Ascending aorta (tissue), 2 donors: ENCODE measurements at regions not wholly inside any gene's neighbourhood (a gene's known extent, or its start where the extent isn't known, plus 50 kb on each side); places are given as distances from the start of the nearest gene placed in this dataset.

Experiments used
- DNase-seq, 2 donors: peaks; one replicate each; pipeline ENCODE4 v3.0.0-alpha.2; 2019; ENCODE audit warnings: low spot score in 2 of 2
- H3K27ac ChIP-seq, 2 donors: fragments of 200-600 bp; sonication (generic); one replicate each; pipeline ENCODE4 v1.5.1; 2016 to 2017; ENCODE audit warnings: mild to moderate bottlenecking in 1 of 2
- H3K27me3 ChIP-seq: fragments of 200-600 bp; sonication (generic); one replicate; pipeline ENCODE4 v1.5.1; 2017
- H3K36me3 ChIP-seq, 2 donors: fragments of 200-600 bp; sonication (generic); one replicate each; pipeline ENCODE4 v1.5.1; 2016
- H3K4me1 ChIP-seq, 2 donors: fragments of 200-600 bp; sonication (generic); one replicate each; pipeline ENCODE4 v1.5.1; 2016 to 2017; ENCODE audit warnings: mild to moderate bottlenecking in 1 of 2
- H3K4me3 ChIP-seq, 2 donors: fragments of 200-600 bp; sonication (generic); one replicate each; pipeline ENCODE4 v1.5.1; 2016 to 2017; ENCODE audit warnings: mild to moderate bottlenecking in 1 of 2
- H3K9me3 ChIP-seq, 2 donors: fragments of 200-600 bp; sonication (generic); one replicate each; pipeline ENCODE4 v1.5.1; 2016
- CTCF ChIP-seq, 3 experiments: fragments of 200-600 bp in 2 of 3; fragments of 450-650 bp in 1 of 3; sonication (generic) in 2 of 3; IDR thresholded peaks; one replicate each; pipeline ENCODE4 v1.5.1; 2016 to 2019; ENCODE audit warnings: antibody characterized with exemption in 3 of 3, mild to moderate bottlenecking in 1 of 3, moderate library complexity in 1 of 3
- intact Hi-C: fragments of 100-400 bp; cut with DNase I; formaldehyde crosslinking; loops from one replicate; pipeline ENCODE4 v1.15.1; 2023

DNA sequence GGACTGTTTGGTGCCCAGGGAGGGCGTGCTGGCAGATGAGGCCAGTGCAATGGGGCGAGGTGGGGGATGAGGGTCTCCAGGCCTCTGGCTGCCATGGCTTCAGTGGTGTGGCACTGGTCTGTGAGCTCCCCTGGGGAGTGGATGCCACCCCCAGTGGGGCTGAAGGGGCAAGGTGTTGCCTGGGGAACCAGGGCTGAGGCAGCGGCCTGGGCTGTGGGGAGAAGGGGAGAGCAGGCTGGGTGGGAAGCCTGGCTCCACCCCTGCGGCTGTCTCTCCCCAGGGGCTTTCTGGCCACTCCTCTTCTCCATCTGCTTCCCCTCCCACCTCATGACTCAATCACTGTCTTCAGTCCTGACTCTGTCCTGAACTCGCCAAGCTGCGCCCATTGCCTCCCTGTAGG, 88.4 kb upstream of the TLE3 start:
- Histone ChIP-seq H3K36me3 (no peaks in the 10 kb centered on the region), H3K4me3 (no peak overlapping the region), H3K9me3 (no peaks in the 10 kb centered on the region), H3K27me3 (no peaks in the 10 kb centered on the region), H3K4me1 (peaks cover 0 to under 1% of the 10 kb centered on the region in 2 donors), H3K27ac (no peak overlapping the region)
- no peak for DNase-seq
- no peak for TF ChIP-seq CTCF (IDR thresholded peaks at IDR 0.05)
- intact Hi-C loops = no loop called here

DNA sequence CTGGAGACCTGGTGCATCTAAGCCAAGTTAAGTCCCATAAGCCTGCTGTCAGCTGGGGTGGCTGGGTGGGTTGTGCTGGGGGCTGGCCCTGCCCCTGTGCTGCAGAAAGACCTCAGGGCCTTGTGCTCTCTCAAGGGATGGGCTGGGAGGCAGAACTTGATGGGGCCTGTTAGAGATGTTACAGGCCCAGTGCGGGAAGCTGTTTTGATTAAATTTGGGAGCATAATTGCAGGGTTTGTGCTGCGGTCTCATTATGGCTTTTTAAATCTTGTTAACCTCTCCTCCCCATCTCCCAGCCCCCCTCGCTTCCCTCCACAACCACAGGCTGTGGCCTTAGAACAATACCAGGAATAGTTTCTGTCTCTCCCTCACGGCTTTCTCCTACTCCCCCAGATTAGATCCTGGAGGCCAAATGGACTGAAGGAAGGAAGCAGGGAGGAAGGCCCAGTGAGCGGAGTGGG, 87.6 kb upstream of the TLE3 start:
- intact Hi-C loops = no loop called here
- DNase-seq = no peak
- no peak for TF ChIP-seq CTCF (IDR thresholded peaks at IDR 0.05)
- Histone ChIP-seq H3K4me3 (no peak overlapping the region), H3K4me1 (peaks cover 0 to 7% of the 10 kb centered on the region in 2 donors), H3K9me3 (no peaks in the 10 kb centered on the region), H3K27ac (no peak overlapping the region), H3K27me3 (no peaks in the 10 kb centered on the region), H3K36me3 (no peaks in the 10 kb centered on the region)

- H3K9me3 ChIP-seq = no peaks in the 10 kb centered on the region
- H3K27ac ChIP-seq = no peak overlapping the region
- intact Hi-C loops = loop anchor here (5.0 kb wide), 1 partner anchor 86 kb away; the partner anchor contains the start of gene TLE3
- H3K27me3 ChIP-seq = no peaks in the 10 kb centered on the region
- H3K4me1 ChIP-seq = peaks cover 0 to 7% of the 10 kb centered on the region in 2 donors
- H3K36me3 ChIP-seq = no peaks in the 10 kb centered on the region
- no peak for TF ChIP-seq CTCF (IDR thresholded peaks at IDR 0.05)
- no peak overlapping the region for H3K4me3 ChIP-seq
- DNase-seq = no peak
Observed at GRCh38 chr15:70182858-70183695, 85.4 kb upstream of the TLE3 start.

- intact Hi-C loops = loop anchor here (2.0 to 5.0 kb wide), 2 partner anchors 19 to 84 kb away; partner anchors contain the start of gene TLE3
- no peak overlapping the region for H3K27ac ChIP-seq
- no peaks in the 10 kb centered on the region for H3K9me3 ChIP-seq
- DNase-seq = no peak
- H3K27me3 ChIP-seq = no peaks in the 10 kb centered on the region
- H3K4me1 ChIP-seq = peaks cover 0 to 7% of the 10 kb centered on the region in 2 donors
- H3K4me3 ChIP-seq = no peak overlapping the region
- no peaks in the 10 kb centered on the region for H3K36me3 ChIP-seq
- TF ChIP-seq CTCF (IDR thresholded peaks at IDR 0.05) = no peak
Observed at GRCh38 chr15:70181626-70182255, 84.0 kb upstream of the TLE3 start.

DNA sequence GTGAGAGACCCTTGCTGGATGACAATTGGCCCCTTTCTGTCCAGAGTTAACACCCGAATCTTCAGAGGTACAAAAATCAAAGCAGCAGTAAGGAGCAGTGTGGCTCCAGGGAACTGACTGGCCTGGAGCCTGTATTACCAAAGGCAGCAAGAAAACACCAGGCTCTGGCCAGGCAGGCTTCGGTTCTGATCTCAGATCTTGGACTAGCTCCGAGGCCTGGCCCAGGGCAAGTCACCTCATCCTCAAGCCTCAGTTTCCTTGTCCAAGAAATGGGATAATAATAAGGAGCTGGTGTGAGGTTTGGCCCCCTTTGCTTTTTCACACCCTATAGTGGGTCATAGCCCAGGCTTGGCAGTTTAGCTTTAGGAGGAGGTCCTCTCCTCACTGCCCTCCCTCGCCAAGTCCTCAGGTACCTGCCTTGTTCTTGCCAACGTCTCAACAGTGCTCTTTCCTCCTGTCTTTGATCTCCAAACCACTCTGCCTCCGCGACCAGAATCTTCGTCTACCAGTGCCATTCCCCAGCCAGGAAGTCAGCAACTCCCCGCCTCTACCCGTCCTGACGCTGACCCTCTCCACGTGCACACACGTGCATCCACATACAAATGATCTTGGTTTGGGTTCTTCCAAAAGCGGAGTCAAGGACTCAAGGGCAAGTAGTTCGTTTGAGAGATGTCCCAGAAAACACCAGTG, 82.6 kb upstream of the TLE3 start:
- intact Hi-C loops = loop anchor here (2.0 to 5.0 kb wide), 2 partner anchors 18 to 83 kb away; partner anchors contain the start of gene TLE3
- peak overlapping the region; percentile 3 to 58 for H3K27ac ChIP-seq
- no peaks in the 10 kb centered on the region for H3K9me3 ChIP-seq
- no peaks in the 10 kb centered on the region for H3K36me3 ChIP-seq
- H3K4me3 ChIP-seq = no peak overlapping the region
- H3K4me1 ChIP-seq = peaks cover 0 to 7% of the 10 kb centered on the region in 2 donors
- no peaks in the 10 kb centered on the region for H3K27me3 ChIP-seq
- no peak for DNase-seq
- no peak for TF ChIP-seq CTCF (IDR thresholded peaks at IDR 0.05)
